ENCODE measurements at regions not wholly inside any gene's neighbourhood (a gene's known extent, or its start where the extent isn't known, plus 50 kb on each side); places are given as distances from the start of the nearest gene placed in this dataset.

DNA sequence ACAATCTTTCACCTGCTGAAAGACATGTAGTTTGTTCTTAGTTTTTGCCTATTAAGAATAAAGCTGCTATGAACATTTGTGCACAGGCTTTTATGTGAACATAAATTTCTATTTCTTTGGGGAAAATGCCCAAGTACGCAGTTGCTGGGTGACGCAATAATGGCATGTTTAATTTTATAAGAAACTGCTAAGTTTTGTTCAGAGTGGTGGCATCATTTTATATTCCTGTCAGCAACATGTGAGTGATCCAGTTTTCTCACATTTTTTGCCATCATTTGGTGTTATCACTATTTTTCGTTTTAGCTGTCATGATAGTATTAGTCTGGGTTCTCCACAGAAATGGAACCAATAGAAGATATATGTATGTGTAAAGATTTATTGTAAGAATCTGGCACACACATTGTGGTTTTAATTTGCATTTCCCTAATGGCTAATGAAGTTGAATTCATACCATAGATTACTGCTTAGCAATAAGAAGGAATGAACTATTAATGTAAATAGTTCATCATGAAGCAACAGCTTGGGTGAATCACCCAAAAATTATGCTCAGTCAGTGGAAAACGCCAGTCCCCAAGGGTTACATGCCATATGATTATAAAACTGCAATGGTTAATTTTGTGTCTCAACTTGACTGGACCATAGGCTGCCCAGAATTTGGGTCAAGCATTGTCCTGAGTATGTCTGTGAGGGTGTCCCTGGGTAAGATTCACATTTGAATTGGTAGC is 358.6 kb downstream of the MSX2 start:
- Histone ChIP-seq H3K4me3 (ENCODE audit: low read depth, low read length) (no peak overlapping the region), H3K27ac (no peak overlapping the region), H3K36me3 (no peaks in the 10 kb centered on the region), H3K9me3 (ENCODE audit: severe bottlenecking) (no peaks in the 10 kb centered on the region), H3K27me3 (ENCODE audit: insufficient read depth, low read depth, severe bottlenecking) (peaks cover 24% of the 10 kb centered on the region)
- DNase-seq: no peak
- TF ChIP-seq, protein P1, sequence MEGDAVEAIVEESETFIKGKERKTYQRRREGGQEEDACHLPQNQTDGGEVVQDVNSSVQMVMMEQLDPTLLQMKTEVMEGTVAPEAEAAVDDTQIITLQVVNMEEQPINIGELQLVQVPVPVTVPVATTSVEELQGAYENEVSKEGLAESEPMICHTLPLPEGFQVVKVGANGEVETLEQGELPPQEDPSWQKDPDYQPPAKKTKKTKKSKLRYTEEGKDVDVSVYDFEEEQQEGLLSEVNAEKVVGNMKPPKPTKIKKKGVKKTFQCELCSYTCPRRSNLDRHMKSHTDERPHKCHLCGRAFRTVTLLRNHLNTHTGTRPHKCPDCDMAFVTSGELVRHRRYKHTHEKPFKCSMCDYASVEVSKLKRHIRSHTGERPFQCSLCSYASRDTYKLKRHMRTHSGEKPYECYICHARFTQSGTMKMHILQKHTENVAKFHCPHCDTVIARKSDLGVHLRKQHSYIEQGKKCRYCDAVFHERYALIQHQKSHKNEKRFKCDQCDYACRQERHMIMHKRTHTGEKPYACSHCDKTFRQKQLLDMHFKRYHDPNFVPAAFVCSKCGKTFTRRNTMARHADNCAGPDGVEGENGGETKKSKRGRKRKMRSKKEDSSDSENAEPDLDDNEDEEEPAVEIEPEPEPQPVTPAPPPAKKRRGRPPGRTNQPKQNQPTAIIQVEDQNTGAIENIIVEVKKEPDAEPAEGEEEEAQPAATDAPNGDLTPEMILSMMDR (IDR thresholded peaks at IDR 0.05; ENCODE audit: low read depth, low read length): no peak

GRCh38 chr5:175082346-175082745 is 358.0 kb downstream of the MSX2 start:
- peaks cover 23% of the 10 kb centered on the region for H3K27me3 ChIP-seq (ENCODE audit: insufficient read depth, low read depth, severe bottlenecking)
- no peaks in the 10 kb centered on the region for H3K9me3 ChIP-seq (ENCODE audit: severe bottlenecking)
- no peak for DNase-seq
- H3K4me3 ChIP-seq (ENCODE audit: low read depth, low read length): no peak overlapping the region
- TF ChIP-seq, protein P1 (IDR thresholded peaks at IDR 0.05; ENCODE audit: low read depth, low read length): no peak
- no peaks in the 10 kb centered on the region for H3K36me3 ChIP-seq
- no peak overlapping the region for H3K27ac ChIP-seq

DNA sequence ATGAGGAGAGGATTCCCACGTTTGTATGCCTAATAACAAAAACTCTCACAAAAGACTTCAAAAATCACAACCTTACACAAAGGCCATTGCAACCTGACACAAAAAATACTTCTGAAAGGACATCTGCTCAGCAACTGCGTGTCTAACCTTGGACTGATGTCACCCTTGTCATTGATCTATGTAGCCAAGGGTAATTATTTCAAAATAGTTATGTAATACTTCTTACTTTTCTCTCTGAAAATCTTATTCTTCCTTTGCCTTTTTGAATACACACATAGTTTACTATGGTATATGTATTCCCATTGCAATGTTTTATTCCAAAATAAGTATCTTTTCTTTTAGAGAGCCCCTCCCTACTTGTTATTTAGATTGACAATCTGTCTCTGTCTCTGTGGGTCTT is 355.3 kb downstream of the MSX2 start:
- Histone ChIP-seq H3K27me3 (ENCODE audit: insufficient read depth, low read depth, severe bottlenecking) (peaks cover 23% of the 10 kb centered on the region), H3K36me3 (no peaks in the 10 kb centered on the region), H3K27ac (no peak overlapping the region), H3K4me3 (ENCODE audit: low read depth, low read length) (no peak overlapping the region), H3K9me3 (ENCODE audit: severe bottlenecking) (no peaks in the 10 kb centered on the region)
- DNase-seq: no peak
- TF ChIP-seq, protein P1 (IDR thresholded peaks at IDR 0.05; ENCODE audit: low read depth, low read length): no peak

- TF ChIP-seq, protein P1 (IDR thresholded peaks at IDR 0.05; ENCODE audit: low read depth, low read length): no peak
- Histone ChIP-seq H3K27ac (no peak overlapping the region), H3K27me3 (ENCODE audit: insufficient read depth, low read depth, severe bottlenecking) (peaks cover 35% of the 10 kb centered on the region), H3K4me3 (ENCODE audit: low read depth, low read length) (no peak overlapping the region), H3K36me3 (no peaks in the 10 kb centered on the region), H3K9me3 (ENCODE audit: severe bottlenecking) (no peaks in the 10 kb centered on the region)
- DNase-seq: no peak
Observed at GRCh38 chr5:175070283-175070682, 345.9 kb downstream of the MSX2 start.

DNA sequence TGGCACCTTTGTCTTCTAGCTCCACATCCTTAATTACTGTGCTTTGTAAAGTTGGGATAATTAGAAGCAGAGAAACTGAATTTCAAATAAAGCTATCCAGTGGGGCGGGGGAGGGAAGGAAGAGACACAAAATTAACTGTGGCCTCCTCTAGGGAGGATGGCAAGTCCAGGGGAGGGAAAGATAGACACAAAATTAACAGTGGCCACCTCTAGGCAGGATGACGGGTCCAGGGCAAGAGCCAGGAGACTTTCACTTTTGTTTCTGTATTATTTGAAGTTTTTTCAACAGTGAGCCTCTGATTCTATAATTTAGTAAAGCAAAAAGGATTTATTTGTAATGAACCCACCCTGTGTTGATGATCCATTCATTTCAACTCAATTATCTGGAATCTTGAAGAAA is 335.9 kb downstream of the MSX2 start:
- Histone ChIP-seq H3K27me3 (ENCODE audit: insufficient read depth, low read depth, severe bottlenecking) (peaks cover 81% of the 10 kb centered on the region), H3K27ac (no peak overlapping the region), H3K4me3 (ENCODE audit: low read depth, low read length) (no peak overlapping the region), H3K36me3 (no peaks in the 10 kb centered on the region), H3K9me3 (ENCODE audit: severe bottlenecking) (no peaks in the 10 kb centered on the region)
- TF ChIP-seq, protein P1 (IDR thresholded peaks at IDR 0.05; ENCODE audit: low read depth, low read length): no peak
- DNase-seq: no peak

GRCh38 chr5:175059687-175060211 is 335.4 kb downstream of the MSX2 start:
- Histone ChIP-seq H3K27me3 (ENCODE audit: insufficient read depth, low read depth, severe bottlenecking) (peaks cover 84% of the 10 kb centered on the region), H3K27ac (no peak overlapping the region), H3K9me3 (ENCODE audit: severe bottlenecking) (no peaks in the 10 kb centered on the region), H3K4me3 (ENCODE audit: low read depth, low read length) (no peak overlapping the region), H3K36me3 (no peaks in the 10 kb centered on the region)
- no peak for DNase-seq
- TF ChIP-seq, protein P1 (IDR thresholded peaks at IDR 0.05; ENCODE audit: low read depth, low read length): no peak
